GM23338 (cell line): ENCODE measurements at regions not wholly inside any gene's neighbourhood (a gene's known extent, or its start where the extent isn't known, plus 50 kb on each side); places are given as distances from the start of the nearest gene placed in this dataset.

ENCODE experiments used
- ATAC-seq: fragments of 200-7000 bp; cut with Tn5 transposase; 3 replicates; pipeline ENCODE4 v1.9.1; 2020
- DNase-seq: peaks from one replicate; pipeline ENCODE4 v3.0.0-alpha.2; 2015; ENCODE audit warnings: low spot score
- H2AFZ ChIP-seq: fragments of 200-600 bp; sonication (generic); 2 replicates; pipeline ENCODE4 v1.8.0; 2016; ENCODE audit warnings: antibody characterized with exemption, mild to moderate bottlenecking, moderate library complexity
- H3F3A ChIP-seq: fragments of 200-600 bp; sonication (generic); replicated peaks from 2 replicates; pipeline ENCODE4 v1.8.0; 2017; ENCODE audit warnings: antibody characterized with exemption, mixed run types, low read depth
- H3K27ac ChIP-seq: fragments of 200-600 bp; sonication (generic); 2 replicates; pipeline ENCODE4 v1.6.1; 2016; ENCODE audit warnings: low read depth
- H3K27me3 ChIP-seq: fragments of 200-600 bp; sonication (generic); 2 replicates; pipeline ENCODE4 v1.8.0; 2016; ENCODE audit warnings: mild to moderate bottlenecking, mixed run types, moderate library complexity; ENCODE audit not compliant: insufficient read depth
- H3K36me3 ChIP-seq: fragments of 200-600 bp; sonication (generic); 2 replicates; pipeline ENCODE4 v1.8.0; 2016; ENCODE audit warnings: mild to moderate bottlenecking; ENCODE audit not compliant: insufficient read depth
- H3K4me1 ChIP-seq: fragments of 200-600 bp; sonication (generic); 2 replicates; pipeline ENCODE4 v1.8.0; 2016; ENCODE audit warnings: mild to moderate bottlenecking, moderate library complexity; ENCODE audit not compliant: insufficient read depth
- H3K4me2 ChIP-seq: fragments of 200-600 bp; sonication (generic); 2 replicates; pipeline ENCODE4 v1.7.1; 2017; ENCODE audit warnings: mixed run types
- H3K4me3 ChIP-seq: fragments of 200-600 bp; sonication (generic); 2 replicates; pipeline ENCODE4 v1.6.1; 2016; ENCODE audit warnings: mixed run types
- H3K79me2 ChIP-seq: fragments of 200-600 bp; sonication (generic); replicated peaks from 2 replicates; pipeline ENCODE4 v1.8.0; 2017; ENCODE audit warnings: mild to moderate bottlenecking; ENCODE audit not compliant: insufficient read depth
- H3K9me2 ChIP-seq: fragments of 200-600 bp; sonication (generic); 2 replicates; pipeline ENCODE4 v1.8.0; 2017; ENCODE audit not compliant: insufficient read depth
- H4K20me1 ChIP-seq: fragments of 200-600 bp; sonication (generic); replicated peaks from 2 replicates; pipeline ENCODE4 v1.8.0; 2017; ENCODE audit warnings: mild to moderate bottlenecking; ENCODE audit not compliant: insufficient read depth
- H3K27ac Mint-ChIP-seq: 2 replicates; pipeline ENCODE4 v1.8.0; 2020; ENCODE audit warnings: inconsistent platforms, mild to moderate bottlenecking, moderate library complexity, mixed read lengths
- H3K27me3 Mint-ChIP-seq: 3 replicates; pipeline ENCODE4 v1.8.0; 2022; ENCODE audit warnings: low read depth, mild to moderate bottlenecking, moderate library complexity, mixed read lengths, inconsistent platforms; ENCODE audit not compliant: insufficient read depth, poor library complexity
- H3K36me3 Mint-ChIP-seq: 3 replicates; pipeline ENCODE4 v1.8.0; 2021; ENCODE audit warnings: low read depth, mild to moderate bottlenecking, inconsistent platforms, moderate library complexity, mixed read lengths
- H3K4me1 Mint-ChIP-seq: 3 replicates; pipeline ENCODE4 v1.8.0; 2020; ENCODE audit warnings: mild to moderate bottlenecking, inconsistent platforms, mixed read lengths
- H3K4me3 Mint-ChIP-seq: 3 replicates; pipeline ENCODE4 v1.8.0; 2021; ENCODE audit warnings: moderate library complexity, mild to moderate bottlenecking, inconsistent platforms, mixed read lengths
- H3K9me3 Mint-ChIP-seq: 3 replicates; pipeline ENCODE4 v1.8.0; 2020; ENCODE audit warnings: moderate library complexity, mild to moderate bottlenecking, inconsistent platforms, mixed read lengths
- CTCF ChIP-seq, 2 experiments: fragments of 200-600 bp in 1 of 2; sonication (generic) in 1 of 2; conservative IDR thresholded peaks; 2 replicates each; pipeline versions ENCODE4 v1.5.1 to v1.6.1; 2016 to 2017; ENCODE audit warnings: antibody characterized with exemption in 2 of 2, low read depth in 2 of 2, mild to moderate bottlenecking in 2 of 2, moderate library complexity in 1 of 2
- EZH2phosphoT487 ChIP-seq: fragments of 200-600 bp; sonication (generic); IDR thresholded peaks from one replicate; pipeline ENCODE4 v1.8.1; 2018; ENCODE audit warnings: antibody characterized with exemption; ENCODE audit not compliant: unreplicated experiment
- JUNB ChIP-seq: IDR thresholded peaks from one replicate; pipeline ENCODE4 v1.6.1; 2016; ENCODE audit warnings: antibody characterized with exemption; ENCODE audit not compliant: unreplicated experiment
- POLR2AphosphoS5 ChIP-seq: IDR thresholded peaks from 2 replicates; pipeline ENCODE4 v1.6.1; 2016; ENCODE audit warnings: antibody characterized with exemption, low read depth
- REST ChIP-seq: IDR thresholded peaks from one replicate; pipeline ENCODE4 v1.6.1; 2018; ENCODE audit warnings: antibody characterized with exemption; ENCODE audit not compliant: unreplicated experiment
- STAT1 ChIP-seq: IDR thresholded peaks from one replicate; pipeline ENCODE4 v1.6.1; 2016; ENCODE audit warnings: antibody characterized with exemption; ENCODE audit not compliant: unreplicated experiment
- ZNF331 ChIP-seq: fragments of 250-450 bp; sonication (Bioruptor Pico); IDR thresholded peaks from 2 replicates; pipeline ENCODE4 v1.5.0; 2020; ENCODE audit warnings: low read depth, mild to moderate bottlenecking, moderate library complexity
- ZNF462 ChIP-seq: fragments of 250-450 bp; sonication (Bioruptor Pico); IDR thresholded peaks from 2 replicates; pipeline ENCODE4 v1.5.0; 2020; ENCODE audit warnings: mild to moderate bottlenecking, moderate library complexity

GRCh38 chrX:121322159-121322558, 274.7 kb downstream of the GLUD2 start:
- H3K36me3 Mint-ChIP-seq, result no peaks in the 10 kb centered on the region
- Histone ChIP-seq H3K4me3 (no peak overlapping the region), H4K20me1 (no peaks in the 10 kb centered on the region), H3K27ac (no peak overlapping the region), H3F3A (no peaks in the 10 kb centered on the region), H3K9me2 (no peaks in the 10 kb centered on the region), H3K79me2 (no peaks in the 10 kb centered on the region), H3K36me3 (no peaks in the 10 kb centered on the region), H3K4me1 (no peaks in the 10 kb centered on the region), H3K4me2 (no peak overlapping the region), H2AFZ (no peak overlapping the region), H3K27me3 (no peaks in the 10 kb centered on the region)
- DNase-seq (no peak), ATAC-seq (no peak)
- H3K27me3 Mint-ChIP-seq, result peaks cover 2% of the 10 kb centered on the region
- TF ChIP-seq REST (no peak), STAT1 (no peak), ZNF462 (CRISPR knock-in tag) (no peak), ZNF331 (CRISPR knock-in tag) (no peak), JUNB (no peak), POLR2AphosphoS5 (no peak), EZH2phosphoT487 (no peak), CTCF (conservative IDR thresholded peaks at IDR 0.05; ENCODE audit: low read depth in 2 of 2) (peak in 1 of 2 experiments; percentile 38; a peak in 3 of 4 replicates)
- no peak overlapping the region for H3K4me3 Mint-ChIP-seq
- no peaks in the 10 kb centered on the region for H3K4me1 Mint-ChIP-seq
- H3K9me3 Mint-ChIP-seq, result no peaks in the 10 kb centered on the region
- no peak overlapping the region for H3K27ac Mint-ChIP-seq
